ENCODE measurements at regions not wholly inside any gene's neighbourhood (a gene's known extent, or its start where the extent isn't known, plus 50 kb on each side); places are given as distances from the start of the nearest gene placed in this dataset.

- H3K4me3 ChIP-seq (ENCODE audit: insufficient read depth, low read depth, low read length): no peak overlapping the region
- H3K4me1 ChIP-seq (ENCODE audit: control insufficient read depth, insufficient read depth, low read length): no peaks in the 10 kb centered on the region
- DNase-seq (no peak), ATAC-seq (ENCODE audit: low read depth) (no peak)
- H3K4ac ChIP-seq (ENCODE audit: low read depth, low read length): no peak overlapping the region
- no peaks in the 10 kb centered on the region for H3K36me3 ChIP-seq (ENCODE audit: control insufficient read depth, insufficient read depth, low read length)
- no peak overlapping the region for H4K91ac ChIP-seq (ENCODE audit: insufficient read depth, low read depth, low read length)
- H2BK20ac ChIP-seq (ENCODE audit: low read depth, low read length): no peak overlapping the region
- WGBS, 2 experiments (ENCODE audit: extremely low coverage in 2 of 2, insufficient read length in 1 of 2): no CpG with 5 or more reads among the region's 2 CpGs
- no peaks in the 10 kb centered on the region for H4K20me1 ChIP-seq (ENCODE audit: insufficient read depth, low read length)
- no peak overlapping the region for H4K5ac ChIP-seq (ENCODE audit: low read depth, low read length)
- TF ChIP-seq MAZ (IDR thresholded peaks at IDR 0.05; ENCODE audit: borderline replicate concordance, low read depth, low read length) (no peak), MXI1 (IDR thresholded peaks at IDR 0.05; ENCODE audit: borderline replicate concordance, low read depth, low read length) (no peak)
- H3K9me1 ChIP-seq (ENCODE audit: insufficient read depth, low read length): no peaks in the 10 kb centered on the region
- dilution Hi-C loops (cut with HindIII; ENCODE audit: low sequenced_read_pairs, unreplicated experiment) (no loop called here), in situ Hi-C loops (cut with MboI; ENCODE audit: low sequenced_read_pairs) (no loop called here), intact Hi-C loops (cut with micrococcal nuclease) (no loop called here)
- CTCF ChIA-PET: no interaction called here
- H3K27ac ChIP-seq (ENCODE audit: insufficient read depth, low read length): no peak overlapping the region
- no peaks in the 10 kb centered on the region for H3K79me1 ChIP-seq (ENCODE audit: low read depth in 1 of 2, low read length in 2 of 2)
- H2AK9ac ChIP-seq (replicated peaks; ENCODE audit: low read depth, low read length, poor library complexity): no peak overlapping the region
- H3K14ac ChIP-seq (replicated peaks; ENCODE audit: low read depth, low read length): no peak overlapping the region
- H2BK15ac ChIP-seq (ENCODE audit: low read depth, low read length): no peak overlapping the region
- H3K18ac ChIP-seq (ENCODE audit: low read depth, low read length): no peak overlapping the region
- H3K9ac ChIP-seq (ENCODE audit: low read depth, low read length): no peak overlapping the region
- H3K4me2 ChIP-seq (ENCODE audit: low read depth, low read length): no peak overlapping the region
- POLR2A ChIA-PET (ENCODE audit: unreplicated experiment): no interaction called here
- H3K56ac ChIP-seq (ENCODE audit: extremely low read depth, insufficient read depth, low read length): no peak overlapping the region
- no peak overlapping the region for H2AK5ac ChIP-seq (ENCODE audit: low read depth, low read length)
- H2BK120ac ChIP-seq (ENCODE audit: low read depth, low read length): no peak overlapping the region
- H2BK5ac ChIP-seq (ENCODE audit: low read depth, low read length, poor library complexity, severe bottlenecking): no peak overlapping the region
- H3K23ac ChIP-seq (ENCODE audit: low read depth, low read length): no peak overlapping the region
- no TSS peak for BruUV-seq (replicated peaks)
- H3K9me3 ChIP-seq (ENCODE audit: control insufficient read depth, insufficient read depth, low read length): peaks cover 10% of the 10 kb centered on the region
- H4K8ac ChIP-seq (ENCODE audit: low read depth in 2 of 2, low read length in 2 of 2): no peak overlapping the region
- no peak overlapping the region for H2AFZ ChIP-seq (replicated peaks; ENCODE audit: low read length, poor library complexity)
- no peaks in the 10 kb centered on the region for H3K27me3 ChIP-seq (ENCODE audit: control insufficient read depth, insufficient read depth, low read length)
Observed at GRCh38 chr7:21167942-21168341, 259.9 kb upstream of the SP4 start.
